Vagina (tissue), 2 donors: ENCODE measurements at regions not wholly inside any gene's neighbourhood (a gene's known extent, or its start where the extent isn't known, plus 50 kb on each side); places are given as distances from the start of the nearest gene placed in this dataset.

Source experiments
- POLR2AphosphoS5 ChIP-seq, 2 donors: sonication (generic); formaldehyde crosslinking; IDR thresholded peaks; one replicate each; pipeline ENCODE4 v1.9.0; 2017; ENCODE audit warnings: antibody characterized with exemption in 2 of 2, mild to moderate bottlenecking in 2 of 2, low read depth in 1 of 2; ENCODE audit not compliant: insufficient read depth in 1 of 2
- TF ChIP-seq, protein P1 (sequence below), 3 experiments: fragments of 450-650 bp in 2 of 3; fragments of 200-600 bp in 1 of 3; sonication (generic) in 1 of 3; IDR thresholded peaks; one replicate each; pipeline ENCODE4 v1.5.1; 2017 to 2019; ENCODE audit warnings: antibody characterized with exemption in 3 of 3, mild to moderate bottlenecking in 2 of 3, moderate library complexity in 2 of 3

DNA sequence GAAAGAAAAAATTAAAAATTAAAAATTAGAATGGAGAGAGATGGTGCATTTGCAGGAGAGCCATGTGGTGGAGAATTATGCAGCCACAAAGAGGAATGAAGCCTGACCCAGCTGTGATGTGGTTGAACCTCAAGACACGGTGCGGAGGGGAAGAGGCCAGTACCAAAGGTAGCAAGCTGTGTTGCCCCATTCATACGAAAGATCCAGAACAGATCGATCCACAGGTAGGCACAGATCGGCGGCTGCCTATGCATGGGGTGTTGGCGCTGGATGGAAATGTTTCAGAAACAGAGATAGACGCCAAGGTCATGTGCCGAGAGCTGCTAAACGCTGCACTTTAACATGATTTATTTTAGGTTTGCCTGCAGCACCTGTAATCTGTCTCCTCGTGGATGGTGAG is 992.3 kb downstream of the BRD1 start:
- TF ChIP-seq, protein P1, sequence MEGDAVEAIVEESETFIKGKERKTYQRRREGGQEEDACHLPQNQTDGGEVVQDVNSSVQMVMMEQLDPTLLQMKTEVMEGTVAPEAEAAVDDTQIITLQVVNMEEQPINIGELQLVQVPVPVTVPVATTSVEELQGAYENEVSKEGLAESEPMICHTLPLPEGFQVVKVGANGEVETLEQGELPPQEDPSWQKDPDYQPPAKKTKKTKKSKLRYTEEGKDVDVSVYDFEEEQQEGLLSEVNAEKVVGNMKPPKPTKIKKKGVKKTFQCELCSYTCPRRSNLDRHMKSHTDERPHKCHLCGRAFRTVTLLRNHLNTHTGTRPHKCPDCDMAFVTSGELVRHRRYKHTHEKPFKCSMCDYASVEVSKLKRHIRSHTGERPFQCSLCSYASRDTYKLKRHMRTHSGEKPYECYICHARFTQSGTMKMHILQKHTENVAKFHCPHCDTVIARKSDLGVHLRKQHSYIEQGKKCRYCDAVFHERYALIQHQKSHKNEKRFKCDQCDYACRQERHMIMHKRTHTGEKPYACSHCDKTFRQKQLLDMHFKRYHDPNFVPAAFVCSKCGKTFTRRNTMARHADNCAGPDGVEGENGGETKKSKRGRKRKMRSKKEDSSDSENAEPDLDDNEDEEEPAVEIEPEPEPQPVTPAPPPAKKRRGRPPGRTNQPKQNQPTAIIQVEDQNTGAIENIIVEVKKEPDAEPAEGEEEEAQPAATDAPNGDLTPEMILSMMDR (IDR thresholded peaks at IDR 0.05): no peak
- no peak for TF ChIP-seq POLR2AphosphoS5 (IDR thresholded peaks at IDR 0.05; ENCODE audit: insufficient read depth in 1 of 2, low read depth in 1 of 2)
